Suprapubic skin (tissue), 4 donors: ENCODE measurements at regions not wholly inside any gene's neighbourhood (a gene's known extent, or its start where the extent isn't known, plus 50 kb on each side); places are given as distances from the start of the nearest gene placed in this dataset.

Experiments used
- POLR2A ChIP-seq, 2 donors: fragments of 450-650 bp; IDR thresholded peaks; one replicate each; pipeline ENCODE4 v1.6.1; 2017; ENCODE audit warnings: antibody characterized with exemption in 2 of 2, mild to moderate bottlenecking in 2 of 2, moderate library complexity in 2 of 2
- POLR2AphosphoS5 ChIP-seq, 3 donors: sonication (generic); formaldehyde crosslinking; IDR thresholded peaks; one replicate each; pipeline ENCODE4 v1.6.1; 2017; ENCODE audit warnings: antibody characterized with exemption in 3 of 3
- TF ChIP-seq, protein P1 (sequence below), 2 donors: fragments of 200-600 bp in 1 of 2; fragments of 450-650 bp in 1 of 2; sonication (generic) in 1 of 2; IDR thresholded peaks; one replicate each; pipeline ENCODE4 v1.5.1; 2016 to 2019; ENCODE audit warnings: antibody characterized with exemption in 2 of 2, mild to moderate bottlenecking in 1 of 2, moderate library complexity in 1 of 2

DNA sequence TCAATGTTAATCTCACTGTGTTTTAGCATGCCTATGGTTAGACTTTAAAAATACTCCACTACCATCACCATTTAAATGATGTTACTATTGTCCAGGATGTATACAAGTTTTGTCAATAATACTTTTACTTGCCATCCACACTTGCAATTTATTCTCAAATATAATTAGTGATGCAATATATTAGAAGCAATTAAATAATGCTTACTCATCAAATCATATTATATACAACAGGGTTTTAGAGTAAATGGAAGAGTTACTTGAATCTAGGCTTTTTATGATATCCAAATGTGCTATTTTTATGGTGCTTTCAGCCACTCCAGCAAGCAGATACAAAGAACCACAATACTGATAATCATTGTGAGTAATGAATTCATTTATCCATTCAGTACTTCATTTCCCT is 461.1 kb downstream of the TMEM182 start:
- TF ChIP-seq, protein P1, sequence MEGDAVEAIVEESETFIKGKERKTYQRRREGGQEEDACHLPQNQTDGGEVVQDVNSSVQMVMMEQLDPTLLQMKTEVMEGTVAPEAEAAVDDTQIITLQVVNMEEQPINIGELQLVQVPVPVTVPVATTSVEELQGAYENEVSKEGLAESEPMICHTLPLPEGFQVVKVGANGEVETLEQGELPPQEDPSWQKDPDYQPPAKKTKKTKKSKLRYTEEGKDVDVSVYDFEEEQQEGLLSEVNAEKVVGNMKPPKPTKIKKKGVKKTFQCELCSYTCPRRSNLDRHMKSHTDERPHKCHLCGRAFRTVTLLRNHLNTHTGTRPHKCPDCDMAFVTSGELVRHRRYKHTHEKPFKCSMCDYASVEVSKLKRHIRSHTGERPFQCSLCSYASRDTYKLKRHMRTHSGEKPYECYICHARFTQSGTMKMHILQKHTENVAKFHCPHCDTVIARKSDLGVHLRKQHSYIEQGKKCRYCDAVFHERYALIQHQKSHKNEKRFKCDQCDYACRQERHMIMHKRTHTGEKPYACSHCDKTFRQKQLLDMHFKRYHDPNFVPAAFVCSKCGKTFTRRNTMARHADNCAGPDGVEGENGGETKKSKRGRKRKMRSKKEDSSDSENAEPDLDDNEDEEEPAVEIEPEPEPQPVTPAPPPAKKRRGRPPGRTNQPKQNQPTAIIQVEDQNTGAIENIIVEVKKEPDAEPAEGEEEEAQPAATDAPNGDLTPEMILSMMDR (IDR thresholded peaks at IDR 0.05): no peak
- TF ChIP-seq POLR2AphosphoS5 (IDR thresholded peaks at IDR 0.05) (no peak), POLR2A (IDR thresholded peaks at IDR 0.05) (no peak)
